Endothelial cell of umbilical vein (primary cell): ENCODE measurements at regions not wholly inside any gene's neighbourhood (a gene's known extent, or its start where the extent isn't known, plus 50 kb on each side); places are given as distances from the start of the nearest gene placed in this dataset.
"Not testable (repeated sequence)": the region's sequence is repeated elsewhere in the genome, so short reads cannot be mapped to it uniquely, and the experiment has no call there.

ENCODE experiments used
- CTCF ChIP-seq, 2 donors: IDR thresholded peaks; 1 replicate in 1 of 2; 2 replicates in 1 of 2; pipeline ENCODE4 v1.5.1; 2011; ENCODE audit warnings: low read length in 2 of 2, mild to moderate bottlenecking in 2 of 2, moderate library complexity in 2 of 2, control low read depth in 1 of 2, inconsistent platforms in 1 of 2, low read depth in 1 of 2; ENCODE audit not compliant: insufficient read depth in 1 of 2; ENCODE audit errors: extremely low read depth in 1 of 2
- POLR2A ChIP-seq: IDR thresholded peaks from 2 replicates; pipeline ENCODE4 v1.6.1; 2012; ENCODE audit warnings: low read depth, mild to moderate bottlenecking, control low read depth, low read length

DNA sequence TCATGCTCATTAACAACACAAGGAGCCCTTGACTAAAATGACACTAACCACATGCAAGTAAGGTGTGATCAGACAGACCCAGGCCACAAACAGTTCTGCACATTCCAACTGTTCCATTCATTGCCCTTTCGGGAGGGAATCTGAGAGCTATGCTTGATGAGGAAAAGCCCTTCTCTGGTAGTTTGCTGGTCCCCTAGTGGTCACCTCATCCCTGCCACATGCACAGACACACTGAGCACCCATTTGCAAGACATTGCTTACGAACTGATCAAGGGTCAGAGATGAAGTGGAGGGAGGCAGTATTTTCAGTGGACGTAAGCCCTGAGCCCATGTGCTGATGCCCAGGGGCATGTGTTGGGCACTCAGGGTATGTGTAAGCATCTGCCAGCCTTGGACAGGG lies 220.9 kb downstream of the VAPA start:
- not testable (repeated sequence) for TF ChIP-seq CTCF (IDR thresholded peaks at IDR 0.05; ENCODE audit: extremely low read depth in 1 of 2, insufficient read depth in 1 of 2, low read depth in 1 of 2, low read length in 2 of 2); POLR2A
